T-helper 2 cell treated with Interferon-gamma antibody and Interleukin-4, amounts not matched to agents 5 μg/mL and 100 μg/mL, for 36 hours (primary cell): ENCODE measurements at regions not wholly inside any gene's neighbourhood (a gene's known extent, or its start where the extent isn't known, plus 50 kb on each side); places are given as distances from the start of the nearest gene placed in this dataset.

Experiments used
- DNase-seq: peaks from one replicate; pipeline ENCODE4 v3.0.0; 2021; ENCODE audit warnings: low spot score
- H3K27ac Mint-ChIP-seq: one replicate; pipeline ENCODE4 v1.8.0; 2021; ENCODE audit warnings: mild to moderate bottlenecking, mixed read lengths
- H3K27me3 Mint-ChIP-seq: one replicate; pipeline ENCODE4 v1.8.0; 2021; ENCODE audit warnings: low read depth, mixed read lengths
- H3K36me3 Mint-ChIP-seq: one replicate; pipeline ENCODE4 v1.8.0; 2021; ENCODE audit warnings: low read depth, mixed read lengths
- H3K4me1 Mint-ChIP-seq: one replicate; pipeline ENCODE4 v1.8.0; 2021; ENCODE audit warnings: low read depth, mixed read lengths
- H3K4me3 Mint-ChIP-seq: one replicate; pipeline ENCODE4 v1.8.0; 2022; ENCODE audit warnings: mild to moderate bottlenecking, moderate library complexity, mixed read lengths
- H3K9me3 Mint-ChIP-seq: one replicate; pipeline ENCODE4 v1.8.0; 2021; ENCODE audit warnings: mixed read lengths

DNA sequence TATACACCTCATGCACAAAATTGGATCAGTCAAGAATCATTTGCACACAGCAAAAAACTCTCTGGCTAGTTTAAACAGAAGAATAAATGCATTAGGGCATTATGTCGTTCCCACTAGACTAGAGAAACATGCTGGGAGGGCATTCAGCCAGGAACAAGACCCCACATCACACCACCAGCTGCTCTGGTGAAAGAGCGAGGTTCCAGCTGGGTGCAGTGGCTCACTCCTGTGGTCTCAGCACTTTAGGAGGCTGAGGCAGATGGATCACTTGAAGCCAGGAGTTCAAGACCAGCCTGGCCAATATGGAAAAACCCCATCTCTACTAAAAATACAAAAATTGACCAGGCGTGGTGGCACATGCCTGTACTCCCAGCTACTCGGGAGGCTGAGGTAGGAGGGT, 52.1 kb upstream of the BACE2 start:
- no peak for DNase-seq
- H3K27me3 Mint-ChIP-seq: peaks cover 4% of the 10 kb centered on the region
- no peak overlapping the region for H3K4me3 Mint-ChIP-seq
- peaks cover 12% of the 10 kb centered on the region for H3K4me1 Mint-ChIP-seq
- H3K27ac Mint-ChIP-seq: no peak overlapping the region
- no peaks in the 10 kb centered on the region for H3K36me3 Mint-ChIP-seq
- no peaks in the 10 kb centered on the region for H3K9me3 Mint-ChIP-seq
